CD4-positive, alpha-beta memory T cell (primary cell): ENCODE measurements at regions not wholly inside any gene's neighbourhood (a gene's known extent, or its start where the extent isn't known, plus 50 kb on each side); places are given as distances from the start of the nearest gene placed in this dataset.

Experiments
- CTCF ChIA-PET: fragments of 350-600 bp; sonication (Branson Sonifier 250); formaldehyde crosslinking; loops from one replicate; lab custom pipeline; 2021; ENCODE audit warnings: inconsistent platforms; ENCODE audit not compliant: partially characterized antibody; lab: Charles Lee
- POLR2A ChIA-PET: fragments of 350-600 bp; sonication (Branson Sonifier 250); formaldehyde crosslinking; loops from one replicate; lab custom pipeline; 2021; ENCODE audit not compliant: partially characterized antibody; lab: Charles Lee
- DNase-seq, 5 donors: peaks; one replicate each; pipeline versions ENCODE4 v3.0.0 to v3.0.0-alpha.2; 2020 to 2022; ENCODE audit warnings: mixed read lengths in 1 of 5
- H3K27ac ChIP-seq: one replicate; pipeline ENCODE4 v1.7.0; 2013; ENCODE audit warnings: low read depth, low read length
- H3K27me3 ChIP-seq: 2 replicates; pipeline ENCODE4 v1.7.0; 2013; ENCODE audit warnings: mild to moderate bottlenecking, low read length, moderate library complexity; ENCODE audit not compliant: insufficient read depth
- H3K36me3 ChIP-seq: 2 replicates; pipeline ENCODE4 v1.7.0; 2013; ENCODE audit warnings: mild to moderate bottlenecking, low read length, moderate library complexity; ENCODE audit not compliant: insufficient read depth
- H3K4me1 ChIP-seq: 2 replicates; pipeline ENCODE4 v1.7.0; 2013; ENCODE audit warnings: mild to moderate bottlenecking, low read length, moderate library complexity; ENCODE audit not compliant: insufficient read depth
- H3K4me3 ChIP-seq, 2 donors: one replicate each; pipeline ENCODE4 v1.7.0; 2013; ENCODE audit warnings: low read length in 2 of 2, mild to moderate bottlenecking in 1 of 2
- H3K9me3 ChIP-seq, 2 donors: one replicate each; pipeline ENCODE4 v1.7.0; 2013; ENCODE audit warnings: low read length in 2 of 2, control low read depth in 1 of 2; ENCODE audit not compliant: control insufficient read depth in 1 of 2
- H3K27ac Mint-ChIP-seq, 7 donors: one replicate each; pipeline ENCODE4 v1.8.0; 2020 to 2021; ENCODE audit warnings: mixed read lengths in 7 of 7, mild to moderate bottlenecking in 6 of 7, inconsistent platforms in 3 of 7, moderate library complexity in 3 of 7
- H3K27me3 Mint-ChIP-seq, 2 donors: one replicate each; pipeline ENCODE4 v1.8.0; 2020 to 2021; ENCODE audit warnings: mixed read lengths in 2 of 2
- H3K36me3 Mint-ChIP-seq, 2 donors: one replicate each; pipeline ENCODE4 v1.8.0; 2020 to 2021; ENCODE audit warnings: mixed read lengths in 2 of 2, inconsistent platforms in 1 of 2, mild to moderate bottlenecking in 1 of 2
- H3K4me1 Mint-ChIP-seq, 4 donors: one replicate each; pipeline ENCODE4 v1.8.0; 2020 to 2021; ENCODE audit warnings: mixed read lengths in 4 of 4, mild to moderate bottlenecking in 1 of 4
- H3K4me3 Mint-ChIP-seq, 8 donors: one replicate each; pipeline ENCODE4 v1.8.0; 2020 to 2021; ENCODE audit warnings: mixed read lengths in 8 of 8, mild to moderate bottlenecking in 7 of 8, moderate library complexity in 6 of 8, inconsistent platforms in 3 of 8
- H3K9me3 Mint-ChIP-seq, 8 donors: one replicate each; pipeline ENCODE4 v1.8.0; 2020 to 2021; ENCODE audit warnings: mixed read lengths in 8 of 8, mild to moderate bottlenecking in 5 of 8, inconsistent platforms in 3 of 8, moderate library complexity in 1 of 8
- intact Hi-C: fragments of 100-400 bp; cut with micrococcal nuclease; formaldehyde crosslinking; loops from one replicate; pipeline ENCODE4 v1.15.1; 2023

DNA sequence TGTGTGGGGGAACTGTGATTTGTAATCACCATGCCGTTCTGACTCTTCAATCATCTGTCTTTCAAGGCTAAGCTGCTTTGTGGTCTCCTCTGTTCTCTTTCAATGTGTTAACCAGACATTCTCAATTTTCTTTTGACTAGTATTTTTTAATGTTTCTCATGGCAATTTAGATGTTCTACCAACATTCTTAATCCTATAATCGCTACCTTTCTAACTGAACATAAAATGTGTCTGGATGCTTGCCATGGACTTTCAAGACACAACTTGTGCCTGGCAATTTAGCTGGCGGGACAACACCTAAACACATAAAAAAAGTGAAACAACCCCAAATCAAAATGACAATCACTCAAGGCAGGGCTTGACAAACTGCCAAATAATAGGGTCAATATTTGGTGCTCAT lies 135.0 kb upstream of the ACKR3 start:
- POLR2A ChIA-PET: no interaction called here
- H3K9me3 Mint-ChIP-seq: peaks cover 0 to 8% (median 0%) of the 10 kb centered on the region in 8 donors
- no peak for DNase-seq
- H3K27ac Mint-ChIP-seq: no peak overlapping the region
- H3K27me3 Mint-ChIP-seq: peaks cover 5 to 13% of the 10 kb centered on the region in 2 donors
- Histone ChIP-seq H3K4me1 (no peaks in the 10 kb centered on the region), H3K4me3 (no peak overlapping the region), H3K27ac (no peak overlapping the region), H3K9me3 (no peaks in the 10 kb centered on the region), H3K27me3 (peaks cover 4% of the 10 kb centered on the region), H3K36me3 (no peaks in the 10 kb centered on the region)
- no peaks in the 10 kb centered on the region for H3K4me1 Mint-ChIP-seq
- H3K4me3 Mint-ChIP-seq: no peak overlapping the region
- no peaks in the 10 kb centered on the region for H3K36me3 Mint-ChIP-seq
- intact Hi-C loops: no loop called here
- CTCF ChIA-PET: no interaction called here

GRCh38 chr2:236440110-236440881 lies 129.3 kb upstream of the ACKR3 start:
- Mint-ChIP-seq H3K27ac (no peak overlapping the region), H3K9me3 (peaks cover 0 to 12% (median 2%) of the 10 kb centered on the region in 8 donors), H3K36me3 (no peaks in the 10 kb centered on the region), H3K27me3 (peaks cover 8 to 23% of the 10 kb centered on the region in 2 donors), H3K4me1 (no peaks in the 10 kb centered on the region), H3K4me3 (no peak overlapping the region)
- no peaks in the 10 kb centered on the region for H3K9me3 ChIP-seq
- CTCF ChIA-PET: interaction anchor here (1.0 kb wide), 1 partner anchor 72 kb away, joined by 4 read pairs; no protein-coding TSS in a partner anchor
- H3K27ac ChIP-seq: no peak overlapping the region
- POLR2A ChIA-PET: no interaction called here
- no peak for DNase-seq
- no peaks in the 10 kb centered on the region for H3K36me3 ChIP-seq
- no peaks in the 10 kb centered on the region for H3K4me1 ChIP-seq
- no peaks in the 10 kb centered on the region for H3K27me3 ChIP-seq
- intact Hi-C loops: no loop called here
- no peak overlapping the region for H3K4me3 ChIP-seq

GRCh38 chr2:236444187-236444586 lies 125.4 kb upstream of the ACKR3 start:
- Histone ChIP-seq H3K4me1 (no peaks in the 10 kb centered on the region), H3K9me3 (no peaks in the 10 kb centered on the region), H3K27me3 (no peaks in the 10 kb centered on the region), H3K36me3 (no peaks in the 10 kb centered on the region), H3K4me3 (no peak overlapping the region), H3K27ac (no peak overlapping the region)
- ChIA-PET CTCF (no interaction called here), POLR2A (no interaction called here)
- DNase-seq: no peak
- peaks cover 0 to 12% (median 2%) of the 10 kb centered on the region in 8 donors for H3K9me3 Mint-ChIP-seq
- no peak overlapping the region for H3K27ac Mint-ChIP-seq
- H3K4me3 Mint-ChIP-seq: no peak overlapping the region
- H3K4me1 Mint-ChIP-seq: no peaks in the 10 kb centered on the region
- no peaks in the 10 kb centered on the region for H3K36me3 Mint-ChIP-seq
- H3K27me3 Mint-ChIP-seq: peaks cover 12 to 25% of the 10 kb centered on the region in 2 donors
- intact Hi-C loops: no loop called here

DNA sequence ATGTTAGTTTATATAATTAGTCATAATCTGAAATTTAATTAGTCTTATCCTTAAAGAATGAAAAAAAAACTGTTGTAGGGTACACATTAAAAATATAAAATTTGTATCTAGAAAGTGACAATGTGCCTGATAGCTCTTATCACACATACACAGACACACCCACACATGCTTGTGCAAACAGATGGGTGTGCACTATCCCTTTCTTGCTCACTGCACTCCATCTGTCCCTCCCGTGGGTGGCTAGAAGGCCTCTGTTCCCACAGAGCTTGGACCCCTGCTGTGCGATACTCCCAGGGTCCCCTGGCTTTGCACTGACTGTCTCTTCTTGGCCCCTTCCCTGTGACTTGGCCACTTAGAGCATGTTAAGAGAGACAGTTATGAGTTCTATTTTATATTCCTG lies 123.9 kb upstream of the ACKR3 start:
- no peaks in the 10 kb centered on the region for H3K4me1 ChIP-seq
- H3K36me3 Mint-ChIP-seq: no peaks in the 10 kb centered on the region
- H3K9me3 Mint-ChIP-seq: peaks cover 0 to 12% (median 2%) of the 10 kb centered on the region in 8 donors
- ChIA-PET CTCF (no interaction called here), POLR2A (no interaction called here)
- no peaks in the 10 kb centered on the region for H3K27me3 ChIP-seq
- DNase-seq: no peak
- H3K9me3 ChIP-seq: no peaks in the 10 kb centered on the region
- H3K4me3 ChIP-seq: no peak overlapping the region
- intact Hi-C loops: no loop called here
- H3K4me1 Mint-ChIP-seq: no peaks in the 10 kb centered on the region
- H3K27ac Mint-ChIP-seq: no peak overlapping the region
- H3K4me3 Mint-ChIP-seq: no peak overlapping the region
- no peak overlapping the region for H3K27ac ChIP-seq
- H3K27me3 Mint-ChIP-seq: peaks cover 11 to 19% of the 10 kb centered on the region in 2 donors
- H3K36me3 ChIP-seq: no peaks in the 10 kb centered on the region

GRCh38 chr2:236446521-236446920 lies 123.1 kb upstream of the ACKR3 start:
- Histone ChIP-seq H3K9me3 (no peaks in the 10 kb centered on the region), H3K36me3 (no peaks in the 10 kb centered on the region), H3K4me3 (no peak overlapping the region), H3K27ac (no peak overlapping the region), H3K27me3 (no peaks in the 10 kb centered on the region), H3K4me1 (no peaks in the 10 kb centered on the region)
- ChIA-PET POLR2A (no interaction called here), CTCF (no interaction called here)
- Mint-ChIP-seq H3K4me3 (no peak overlapping the region), H3K27me3 (peaks cover 11 to 19% of the 10 kb centered on the region in 2 donors), H3K36me3 (no peaks in the 10 kb centered on the region), H3K27ac (no peak overlapping the region), H3K4me1 (no peaks in the 10 kb centered on the region), H3K9me3 (peaks cover 0 to 12% (median 2%) of the 10 kb centered on the region in 8 donors)
- DNase-seq: no peak
- intact Hi-C loops: no loop called here

- Histone ChIP-seq H3K4me3 (no peak overlapping the region), H3K27me3 (no peaks in the 10 kb centered on the region), H3K4me1 (no peaks in the 10 kb centered on the region), H3K36me3 (no peaks in the 10 kb centered on the region), H3K27ac (no peak overlapping the region), H3K9me3 (no peaks in the 10 kb centered on the region)
- no peak overlapping the region for H3K4me3 Mint-ChIP-seq
- ChIA-PET CTCF (no interaction called here), POLR2A (no interaction called here)
- no peak for DNase-seq
- H3K27ac Mint-ChIP-seq: no peak overlapping the region
- peaks cover 10 to 13% of the 10 kb centered on the region in 2 donors for H3K27me3 Mint-ChIP-seq
- intact Hi-C loops: no loop called here
- H3K4me1 Mint-ChIP-seq: no peaks in the 10 kb centered on the region
- H3K9me3 Mint-ChIP-seq: peaks cover 0 to 5% (median 0%) of the 10 kb centered on the region in 8 donors
- H3K36me3 Mint-ChIP-seq: no peaks in the 10 kb centered on the region
Measured at GRCh38 chr2:236449167-236449761, 120.4 kb upstream of the ACKR3 start.

DNA sequence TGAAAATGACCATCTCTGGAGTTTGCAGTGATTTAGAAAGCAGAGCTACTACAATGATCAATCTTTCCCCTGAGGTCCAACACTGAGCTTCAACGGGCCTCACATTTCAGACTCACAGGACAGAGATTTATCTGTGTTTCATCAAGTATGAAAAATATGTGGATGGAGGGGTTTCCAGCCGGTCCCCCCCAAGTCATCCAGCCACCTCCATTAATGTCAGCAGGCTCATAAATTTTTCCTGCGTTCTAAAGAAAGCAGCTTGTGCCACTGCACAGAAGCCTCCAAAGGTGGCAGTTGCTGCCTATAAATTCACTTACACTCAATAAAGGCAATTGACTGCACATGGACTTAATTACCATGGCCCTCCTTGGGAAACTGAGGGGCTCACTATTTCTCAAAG lies 117.4 kb upstream of the ACKR3 start:
- peaks cover 0 to 3% (median 0%) of the 10 kb centered on the region in 8 donors for H3K9me3 Mint-ChIP-seq
- intact Hi-C loops: no loop called here
- no peak overlapping the region for H3K27ac Mint-ChIP-seq
- H3K36me3 Mint-ChIP-seq: no peaks in the 10 kb centered on the region
- H3K9me3 ChIP-seq: no peaks in the 10 kb centered on the region
- H3K27me3 Mint-ChIP-seq: peaks cover 8 to 10% of the 10 kb centered on the region in 2 donors
- H3K27me3 ChIP-seq: no peaks in the 10 kb centered on the region
- H3K4me3 ChIP-seq: no peak overlapping the region
- no peak for DNase-seq
- H3K27ac ChIP-seq: no peak overlapping the region
- CTCF ChIA-PET: interaction anchor here (0.9 kb wide), 1 partner anchor 99 kb away, joined by 4 read pairs; no protein-coding TSS in a partner anchor
- POLR2A ChIA-PET: no interaction called here
- no peaks in the 10 kb centered on the region for H3K4me1 ChIP-seq
- H3K4me3 Mint-ChIP-seq: no peak overlapping the region
- H3K4me1 Mint-ChIP-seq: no peaks in the 10 kb centered on the region
- no peaks in the 10 kb centered on the region for H3K36me3 ChIP-seq
